Gastrocnemius medialis (tissue), 4 donors: ENCODE measurements at regions not wholly inside any gene's neighbourhood (a gene's known extent, or its start where the extent isn't known, plus 50 kb on each side); places are given as distances from the start of the nearest gene placed in this dataset.

ENCODE experiments used
- ATAC-seq, 2 donors: fragments of 150-250 bp; one replicate each; pipeline ENCODE4 v1.9.1; 2016
- DNase-seq, 2 donors: peaks; one replicate each; pipeline ENCODE4 v3.0.0-alpha.2; 2019
- H3K27ac ChIP-seq, 4 donors: fragments of 200-600 bp; sonication (generic); 1 replicate in 1 of 4; 2 replicates in 3 of 4; pipeline ENCODE4 v1.5.1; 2016 to 2018; ENCODE audit warnings: mild to moderate bottlenecking in 2 of 4, moderate library complexity in 1 of 4
- H3K27me3 ChIP-seq, 3 donors: fragments of 200-600 bp; sonication (generic) in 2 of 3; 1 replicate in 1 of 3; 2 replicates in 2 of 3; pipeline versions ENCODE4 v1.5.1 to v1.6.0; 2016 to 2019; ENCODE audit warnings: mild to moderate bottlenecking in 1 of 3, moderate library complexity in 1 of 3
- H3K36me3 ChIP-seq, 2 donors: fragments of 200-600 bp; sonication (generic) in 1 of 2; one replicate each; pipeline ENCODE4 v1.5.1; 2017 to 2018
- H3K4me1 ChIP-seq, 2 donors: fragments of 200-600 bp; sonication (generic) in 1 of 2; one replicate each; pipeline ENCODE4 v1.5.1; 2016 to 2017; ENCODE audit warnings: mild to moderate bottlenecking in 2 of 2
- H3K4me3 ChIP-seq, 4 donors: fragments of 200-600 bp; sonication (generic) in 3 of 4; 1 replicate in 1 of 4; 2 replicates in 3 of 4; pipeline ENCODE4 v1.5.1; 2016 to 2019; ENCODE audit warnings: mild to moderate bottlenecking in 2 of 4
- H3K9me3 ChIP-seq, 3 donors: fragments of 200-600 bp; sonication (generic) in 2 of 3; 1 replicate in 1 of 3; 2 replicates in 2 of 3; pipeline ENCODE4 v1.5.1; 2016 to 2019
- POLR2A ChIP-seq, 2 donors: fragments of 450-650 bp; IDR thresholded peaks; one replicate each; pipeline ENCODE4 v1.6.1; 2017; ENCODE audit warnings: antibody characterized with exemption in 2 of 2, mild to moderate bottlenecking in 2 of 2, moderate library complexity in 2 of 2
- in situ Hi-C, 4 donors: fragments of 200-750 bp; cut with MboI; loops; one replicate each; pipeline versions ENCODE4 v1.15.0 to v1.8.0; 2017; ENCODE audit warnings: low sequenced_read_pairs in 4 of 4
- intact Hi-C: fragments of 100-400 bp; cut with DNase I; formaldehyde crosslinking; loops from one replicate; pipeline ENCODE4 v1.15.1; 2023; ENCODE audit warnings: low total_unique reads
- TF ChIP-seq, protein P1 (sequence below), 5 experiments: fragments of 450-650 bp in 3 of 5; fragments of 200-600 bp in 2 of 5; sonication (generic) in 2 of 5; IDR thresholded peaks in 4 of 5; conservative IDR thresholded peaks in 1 of 5; 1 replicate in 4 of 5; 2 replicates in 1 of 5; pipeline ENCODE4 v1.5.1; 2016 to 2019; ENCODE audit warnings: antibody characterized with exemption in 5 of 5, mild to moderate bottlenecking in 3 of 5, moderate library complexity in 3 of 5

- peaks cover 0 to 5% (median 0%) of the 10 kb centered on the region in 3 donors for H3K27me3 ChIP-seq
- TF ChIP-seq, protein P1, sequence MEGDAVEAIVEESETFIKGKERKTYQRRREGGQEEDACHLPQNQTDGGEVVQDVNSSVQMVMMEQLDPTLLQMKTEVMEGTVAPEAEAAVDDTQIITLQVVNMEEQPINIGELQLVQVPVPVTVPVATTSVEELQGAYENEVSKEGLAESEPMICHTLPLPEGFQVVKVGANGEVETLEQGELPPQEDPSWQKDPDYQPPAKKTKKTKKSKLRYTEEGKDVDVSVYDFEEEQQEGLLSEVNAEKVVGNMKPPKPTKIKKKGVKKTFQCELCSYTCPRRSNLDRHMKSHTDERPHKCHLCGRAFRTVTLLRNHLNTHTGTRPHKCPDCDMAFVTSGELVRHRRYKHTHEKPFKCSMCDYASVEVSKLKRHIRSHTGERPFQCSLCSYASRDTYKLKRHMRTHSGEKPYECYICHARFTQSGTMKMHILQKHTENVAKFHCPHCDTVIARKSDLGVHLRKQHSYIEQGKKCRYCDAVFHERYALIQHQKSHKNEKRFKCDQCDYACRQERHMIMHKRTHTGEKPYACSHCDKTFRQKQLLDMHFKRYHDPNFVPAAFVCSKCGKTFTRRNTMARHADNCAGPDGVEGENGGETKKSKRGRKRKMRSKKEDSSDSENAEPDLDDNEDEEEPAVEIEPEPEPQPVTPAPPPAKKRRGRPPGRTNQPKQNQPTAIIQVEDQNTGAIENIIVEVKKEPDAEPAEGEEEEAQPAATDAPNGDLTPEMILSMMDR (IDR thresholded peaks at IDR 0.05 in 4 of 5, conservative IDR thresholded peaks at IDR 0.05 in 1 of 5) = no peak
- no peak for TF ChIP-seq POLR2A (IDR thresholded peaks at IDR 0.05)
- no peak for ATAC-seq
- intact Hi-C loops (no loop called here), in situ Hi-C loops (no loop called here)
- no peaks in the 10 kb centered on the region for H3K4me1 ChIP-seq
- no peak overlapping the region for H3K4me3 ChIP-seq
- no peaks in the 10 kb centered on the region for H3K9me3 ChIP-seq
- no peak for DNase-seq
- no peaks in the 10 kb centered on the region for H3K36me3 ChIP-seq
- no peak overlapping the region for H3K27ac ChIP-seq
These were observed 232.1 kb upstream of the NAV2 start for GRCh38 chr11:19480540-19480939.

- DNase-seq = no peak
- no peak overlapping the region for H3K27ac ChIP-seq
- H3K9me3 ChIP-seq = no peaks in the 10 kb centered on the region
- in situ Hi-C loops = no loop called here
- no peaks in the 10 kb centered on the region for H3K4me1 ChIP-seq
- no peak for TF ChIP-seq POLR2A (IDR thresholded peaks at IDR 0.05)
- TF ChIP-seq, protein P1 (IDR thresholded peaks at IDR 0.05 in 4 of 5, conservative IDR thresholded peaks at IDR 0.05 in 1 of 5) = no peak
- H3K36me3 ChIP-seq = no peaks in the 10 kb centered on the region
- H3K27me3 ChIP-seq = peaks cover 0 to 5% (median 0%) of the 10 kb centered on the region in 3 donors
- ATAC-seq = no peak
- H3K4me3 ChIP-seq = no peak overlapping the region
- intact Hi-C loops = no loop called here
These were observed 233.7 kb upstream of the NAV2 start for GRCh38 chr11:19478891-19479290.

DNA sequence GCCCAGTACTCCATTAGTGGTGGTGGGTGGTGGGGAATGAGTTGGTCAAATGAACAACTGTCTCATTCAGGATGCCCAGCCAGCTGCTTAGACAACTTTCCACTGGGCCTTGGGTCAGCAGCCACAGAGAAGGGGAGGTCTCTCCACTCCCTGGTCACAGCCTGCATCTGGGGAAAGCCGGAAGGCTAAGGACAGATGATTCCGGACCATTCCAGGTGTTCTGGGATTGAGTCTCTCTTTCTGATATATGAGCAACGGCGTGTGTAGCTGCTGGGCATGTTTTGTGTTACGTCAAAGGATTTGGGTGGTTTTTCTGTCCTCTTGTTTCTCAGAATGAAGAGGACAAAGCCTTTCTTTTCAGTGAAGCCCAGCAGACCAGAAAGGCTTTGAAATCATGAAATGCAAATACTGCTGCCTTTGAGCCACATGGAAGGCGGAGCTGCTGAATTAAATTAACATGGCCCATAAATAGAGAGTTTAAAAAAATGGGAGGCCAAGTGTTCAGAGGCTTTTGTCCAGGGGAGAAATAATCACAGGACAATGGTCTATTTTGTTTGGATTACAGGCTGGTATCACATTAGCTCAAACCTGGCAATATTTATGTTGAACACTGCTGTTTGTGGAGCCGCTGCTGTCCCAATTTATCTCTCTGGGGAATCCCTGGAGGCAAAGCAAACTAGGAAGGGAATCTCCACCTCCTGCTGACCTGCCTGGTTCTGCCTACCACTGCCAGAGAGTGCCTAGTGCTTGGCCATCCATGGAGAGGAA lies 234.4 kb upstream of the E2F8 start:
- H3K27ac ChIP-seq = no peak overlapping the region
- in situ Hi-C loops = no loop called here
- no peak for ATAC-seq

DNA sequence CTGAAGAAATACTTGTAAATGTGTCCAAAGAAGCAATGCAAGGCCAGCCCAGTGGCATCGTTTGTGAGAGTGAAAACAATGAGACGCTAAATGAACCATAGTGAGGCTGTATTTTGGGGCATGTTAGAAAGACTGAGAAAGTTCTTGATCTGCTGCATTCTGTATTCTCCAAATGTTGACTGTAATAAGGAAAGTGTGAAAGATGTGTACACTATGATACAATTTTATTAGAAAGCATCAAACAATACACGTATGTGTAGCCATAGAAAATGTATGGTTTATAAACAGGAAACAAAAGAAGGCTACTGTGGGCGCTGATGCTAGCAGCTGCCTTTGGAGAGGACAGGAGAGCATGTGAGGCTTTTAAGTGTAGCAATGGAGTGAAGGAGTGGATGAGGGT lies 233.5 kb upstream of the E2F8 start:
- TF ChIP-seq POLR2A (IDR thresholded peaks at IDR 0.05) = no peak
- TF ChIP-seq, protein P1 (IDR thresholded peaks at IDR 0.05 in 4 of 5, conservative IDR thresholded peaks at IDR 0.05 in 1 of 5) = no peak
- no peaks in the 10 kb centered on the region for H3K4me1 ChIP-seq
- no peak overlapping the region for H3K4me3 ChIP-seq
- no peaks in the 10 kb centered on the region for H3K9me3 ChIP-seq
- intact Hi-C loops (no loop called here), in situ Hi-C loops (no loop called here)
- DNase-seq (no peak), ATAC-seq (no peak)
- no peaks in the 10 kb centered on the region for H3K36me3 ChIP-seq
- no peak overlapping the region for H3K27ac ChIP-seq
- peaks cover 0 to 5% (median 0%) of the 10 kb centered on the region in 3 donors for H3K27me3 ChIP-seq

More for the DNA sequence above, 234.4 kb upstream of the E2F8 start:
- no peak for DNase-seq
- Histone ChIP-seq H3K9me3 (no peaks in the 10 kb centered on the region), H3K4me1 (no peaks in the 10 kb centered on the region), H3K27me3 (peaks cover 0 to 5% (median 0%) of the 10 kb centered on the region in 3 donors), H3K4me3 (no peak overlapping the region), H3K36me3 (no peaks in the 10 kb centered on the region)
- intact Hi-C loops = no loop called here
- no peak for TF ChIP-seq POLR2A (IDR thresholded peaks at IDR 0.05)
- TF ChIP-seq, protein P1 (IDR thresholded peaks at IDR 0.05 in 4 of 5, conservative IDR thresholded peaks at IDR 0.05 in 1 of 5) = no peak
